ENCODE measurements at regions not wholly inside any gene's neighbourhood (a gene's known extent, or its start where the extent isn't known, plus 50 kb on each side); places are given as distances from the start of the nearest gene placed in this dataset.

- TF ChIP-seq, protein P1, sequence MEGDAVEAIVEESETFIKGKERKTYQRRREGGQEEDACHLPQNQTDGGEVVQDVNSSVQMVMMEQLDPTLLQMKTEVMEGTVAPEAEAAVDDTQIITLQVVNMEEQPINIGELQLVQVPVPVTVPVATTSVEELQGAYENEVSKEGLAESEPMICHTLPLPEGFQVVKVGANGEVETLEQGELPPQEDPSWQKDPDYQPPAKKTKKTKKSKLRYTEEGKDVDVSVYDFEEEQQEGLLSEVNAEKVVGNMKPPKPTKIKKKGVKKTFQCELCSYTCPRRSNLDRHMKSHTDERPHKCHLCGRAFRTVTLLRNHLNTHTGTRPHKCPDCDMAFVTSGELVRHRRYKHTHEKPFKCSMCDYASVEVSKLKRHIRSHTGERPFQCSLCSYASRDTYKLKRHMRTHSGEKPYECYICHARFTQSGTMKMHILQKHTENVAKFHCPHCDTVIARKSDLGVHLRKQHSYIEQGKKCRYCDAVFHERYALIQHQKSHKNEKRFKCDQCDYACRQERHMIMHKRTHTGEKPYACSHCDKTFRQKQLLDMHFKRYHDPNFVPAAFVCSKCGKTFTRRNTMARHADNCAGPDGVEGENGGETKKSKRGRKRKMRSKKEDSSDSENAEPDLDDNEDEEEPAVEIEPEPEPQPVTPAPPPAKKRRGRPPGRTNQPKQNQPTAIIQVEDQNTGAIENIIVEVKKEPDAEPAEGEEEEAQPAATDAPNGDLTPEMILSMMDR (IDR thresholded peaks at IDR 0.05; ENCODE audit: low read depth, low read length, missing control alignments) = no peak
- no peak for DNase-seq
- Histone ChIP-seq H3K27ac (no peak overlapping the region), H3K27me3 (replicated peaks) (no peaks in the 10 kb centered on the region), H3K36me3 (replicated peaks) (no peaks in the 10 kb centered on the region), H3K4me3 (ENCODE audit: low read depth, low read length) (no peak overlapping the region)
- in situ Hi-C loops (cut with HindIII; ENCODE audit: low pct_ligation_motif_present, low sequenced_read_pairs) = no loop called here
Measured at GRCh38 chr13:112000888-112001287, 66.1 kb upstream of the SOX1 start.

- TF ChIP-seq, protein P1 (IDR thresholded peaks at IDR 0.05; ENCODE audit: low read depth, low read length, missing control alignments) = no peak
- H3K27me3 ChIP-seq (replicated peaks) = no peaks in the 10 kb centered on the region
- H3K27ac ChIP-seq = no peak overlapping the region
- no peak for DNase-seq
- no peak overlapping the region for H3K4me3 ChIP-seq (ENCODE audit: low read depth, low read length)
- H3K36me3 ChIP-seq (replicated peaks) = no peaks in the 10 kb centered on the region
- in situ Hi-C loops (cut with HindIII; ENCODE audit: low pct_ligation_motif_present, low sequenced_read_pairs) = no loop called here
Measured at GRCh38 chr13:112001571-112001970, 65.4 kb upstream of the SOX1 start.

- Histone ChIP-seq H3K36me3 (replicated peaks) (no peaks in the 10 kb centered on the region), H3K27ac (no peak overlapping the region), H3K27me3 (replicated peaks) (no peaks in the 10 kb centered on the region), H3K4me3 (ENCODE audit: low read depth, low read length) (no peak overlapping the region)
- no peak for DNase-seq
- TF ChIP-seq, protein P1 (IDR thresholded peaks at IDR 0.05; ENCODE audit: low read depth, low read length, missing control alignments) = no peak
- in situ Hi-C loops (cut with HindIII; ENCODE audit: low pct_ligation_motif_present, low sequenced_read_pairs) = no loop called here
Measured at GRCh38 chr13:112003396-112003795, 63.6 kb upstream of the SOX1 start.

DNA sequence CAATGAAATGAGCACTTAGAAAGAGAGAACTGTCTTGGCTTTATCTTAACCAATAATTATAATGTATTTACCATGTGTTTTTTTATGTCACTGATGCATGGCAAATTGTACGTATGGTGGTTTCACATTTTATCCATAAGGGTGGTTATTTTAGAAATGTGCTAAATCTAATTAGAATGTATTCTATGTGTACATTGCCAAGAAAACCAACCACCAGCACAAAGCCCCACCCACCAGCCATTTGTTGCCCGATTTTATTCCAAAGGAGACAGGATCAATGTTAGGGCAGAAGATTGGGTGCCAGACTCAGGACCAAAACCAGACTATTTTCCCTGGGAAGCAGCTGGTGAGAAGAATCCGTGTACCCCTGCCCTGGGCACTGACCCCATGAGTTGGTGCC lies 63.0 kb upstream of the SOX1 start:
- Histone ChIP-seq H3K36me3 (replicated peaks) (no peaks in the 10 kb centered on the region), H3K27me3 (replicated peaks) (no peaks in the 10 kb centered on the region), H3K4me3 (ENCODE audit: low read depth, low read length) (no peak overlapping the region), H3K27ac (no peak overlapping the region)
- in situ Hi-C loops (cut with HindIII; ENCODE audit: low pct_ligation_motif_present, low sequenced_read_pairs) = no loop called here
- DNase-seq = no peak
- TF ChIP-seq, protein P1 (IDR thresholded peaks at IDR 0.05; ENCODE audit: low read depth, low read length, missing control alignments) = no peak

GRCh38 chr13:112005925-112006324 lies 61.0 kb upstream of the SOX1 start:
- TF ChIP-seq, protein P1 (IDR thresholded peaks at IDR 0.05; ENCODE audit: low read depth, low read length, missing control alignments) = no peak
- in situ Hi-C loops (cut with HindIII; ENCODE audit: low pct_ligation_motif_present, low sequenced_read_pairs) = no loop called here
- Histone ChIP-seq H3K27ac (no peak overlapping the region), H3K4me3 (ENCODE audit: low read depth, low read length) (no peak overlapping the region), H3K36me3 (replicated peaks) (no peaks in the 10 kb centered on the region), H3K27me3 (replicated peaks) (no peaks in the 10 kb centered on the region)
- DNase-seq = no peak

DNA sequence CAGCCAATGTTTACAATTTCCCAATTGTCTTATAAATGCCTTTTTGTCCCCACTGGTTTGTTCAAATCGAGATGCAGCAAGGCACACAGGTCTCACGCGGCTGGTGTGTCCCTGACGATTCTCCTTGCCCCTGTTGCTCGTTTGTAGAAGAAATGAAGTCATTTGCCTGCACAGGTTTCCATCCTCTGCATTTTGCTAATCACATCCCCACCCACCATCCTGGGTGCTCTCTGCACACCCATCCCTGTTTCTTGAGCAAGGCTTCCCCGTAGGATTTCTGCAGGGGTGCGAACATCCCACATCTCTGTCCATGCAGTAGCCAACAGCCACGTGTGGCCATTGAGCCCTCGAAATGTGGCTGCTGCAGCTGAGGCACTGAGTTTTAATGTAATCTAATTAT lies 59.8 kb upstream of the SOX1 start:
- in situ Hi-C loops (cut with HindIII; ENCODE audit: low pct_ligation_motif_present, low sequenced_read_pairs) = no loop called here
- TF ChIP-seq, protein P1 (IDR thresholded peaks at IDR 0.05; ENCODE audit: low read depth, low read length, missing control alignments) = no peak
- no peaks in the 10 kb centered on the region for H3K27me3 ChIP-seq (replicated peaks)
- DNase-seq = no peak
- no peaks in the 10 kb centered on the region for H3K36me3 ChIP-seq (replicated peaks)
- no peak overlapping the region for H3K27ac ChIP-seq
- no peak overlapping the region for H3K4me3 ChIP-seq (ENCODE audit: low read depth, low read length)
